HG03103 (cell line): ENCODE measurements at regions not wholly inside any gene's neighbourhood (a gene's known extent, or its start where the extent isn't known, plus 50 kb on each side); places are given as distances from the start of the nearest gene placed in this dataset.
"Not testable (repeated sequence)": the region's sequence is repeated elsewhere in the genome, so short reads cannot be mapped to it uniquely, and the experiment has no call there.

Experiments used
- ATAC-seq: cut with Tn5 transposase; IDR thresholded peaks from one replicate; pipeline ENCODE4 v1.9.1; 2021; ENCODE audit warnings: low read depth; ENCODE audit not compliant: unreplicated experiment

DNA sequence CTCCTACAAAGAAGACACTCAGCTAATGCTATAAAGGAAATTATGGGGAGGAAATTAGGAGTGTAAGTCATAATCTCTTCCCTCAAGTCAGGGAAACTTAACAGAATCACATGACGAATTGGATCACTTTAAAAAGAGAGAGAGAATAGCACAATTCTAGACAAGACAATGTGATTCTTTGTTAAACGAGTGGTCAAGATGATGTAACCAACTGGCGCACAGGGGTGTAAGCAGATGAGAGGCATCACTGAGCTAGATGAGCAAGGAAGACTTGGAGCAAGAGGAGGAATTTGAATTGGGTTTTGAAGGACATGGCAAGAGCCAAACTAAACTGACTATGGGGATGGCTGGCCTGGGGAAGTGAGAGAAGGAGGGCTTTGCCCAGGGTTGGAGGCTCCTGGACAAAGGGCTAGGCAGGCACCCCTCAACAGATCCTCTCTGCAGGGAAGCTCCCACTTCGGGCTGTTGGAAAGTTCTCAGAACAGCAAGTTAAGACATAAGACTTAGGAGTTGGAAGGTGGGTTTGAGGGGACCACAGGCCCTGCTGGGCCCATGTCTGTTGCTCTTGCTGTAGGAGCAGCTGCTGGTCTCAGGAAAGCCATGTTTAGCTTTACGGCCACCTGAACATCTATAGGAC is 123.9 kb upstream of the GRIK3 start:
- no peak for ATAC-seq

DNA sequence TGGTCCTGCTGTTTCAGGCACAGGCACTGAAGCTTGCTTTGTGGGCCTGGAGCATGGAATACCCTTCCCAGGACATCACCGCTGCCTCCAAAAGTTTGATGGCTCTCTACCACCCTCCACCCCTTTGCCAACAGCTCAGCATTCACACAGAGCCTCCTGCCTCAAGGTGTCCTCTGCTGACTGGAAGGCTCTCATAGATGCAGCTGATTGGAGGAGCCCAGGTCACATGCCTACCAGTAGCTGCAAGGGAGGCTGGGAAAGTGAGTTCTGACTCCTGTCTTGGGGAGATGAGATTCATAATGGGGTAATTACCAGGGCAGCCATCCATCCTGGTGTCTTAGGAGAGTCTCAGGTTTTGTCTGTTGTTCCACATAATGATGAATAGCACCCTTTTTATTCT is 124.8 kb upstream of the GRIK3 start:
- ATAC-seq: no peak

DNA sequence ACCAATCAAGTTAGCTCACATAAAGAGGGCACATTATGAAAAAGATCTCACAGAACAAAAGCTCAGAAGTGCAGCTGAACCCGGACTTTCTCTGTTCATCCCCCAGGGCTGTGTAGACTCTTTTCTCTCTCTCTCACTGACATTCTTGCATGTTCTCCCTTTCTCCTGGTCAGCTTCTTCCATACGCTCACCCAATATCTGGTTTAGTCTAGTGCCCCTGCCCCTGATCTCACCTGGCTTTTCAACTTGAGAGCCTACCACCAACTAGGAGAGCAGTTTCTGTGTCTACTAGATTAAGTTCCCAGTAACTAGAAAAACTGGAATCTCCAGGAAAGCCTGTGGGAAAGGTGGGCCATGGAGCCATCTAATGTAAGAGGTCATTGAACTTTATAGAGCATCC is 126.9 kb upstream of the GRIK3 start:
- ATAC-seq: no peak

DNA sequence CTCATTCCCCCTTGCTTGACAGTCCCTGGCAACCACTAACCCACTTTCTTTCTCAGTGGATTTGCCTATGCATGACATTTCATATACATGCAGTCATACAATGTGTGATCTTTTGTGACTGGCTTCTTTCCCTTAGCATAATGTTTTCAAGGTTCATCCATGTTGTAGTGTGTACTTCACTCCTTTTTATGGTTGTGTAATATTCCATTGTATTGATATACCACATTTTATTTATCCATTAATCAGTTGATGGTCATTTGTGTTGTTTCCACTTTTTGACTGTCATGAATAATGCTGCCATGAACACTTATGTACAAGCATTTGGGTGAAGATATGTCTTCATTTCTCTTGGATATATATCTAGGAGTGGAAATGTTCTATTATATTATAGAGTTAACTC is 127.7 kb upstream of the GRIK3 start:
- ATAC-seq: no peak

DNA sequence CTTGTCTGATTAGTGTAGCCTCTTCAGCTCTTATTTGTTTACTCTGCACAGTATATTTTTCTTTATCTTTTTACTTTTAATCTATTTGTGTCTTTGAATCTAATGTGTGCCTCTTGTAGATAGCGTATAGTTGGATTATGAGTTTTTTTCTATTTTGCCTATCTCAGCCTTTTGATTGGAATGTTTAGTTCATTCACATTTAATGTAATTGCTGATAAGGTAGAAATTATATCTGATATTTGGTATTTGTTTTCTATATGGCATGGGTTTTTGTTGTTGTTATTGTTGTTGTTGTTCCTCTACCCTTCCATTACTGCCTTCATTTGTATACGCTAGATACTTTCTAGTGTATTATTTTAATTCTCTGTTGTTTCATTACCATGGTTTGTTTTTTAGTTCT is 131.7 kb upstream of the GRIK3 start:
- ATAC-seq: no peak

DNA sequence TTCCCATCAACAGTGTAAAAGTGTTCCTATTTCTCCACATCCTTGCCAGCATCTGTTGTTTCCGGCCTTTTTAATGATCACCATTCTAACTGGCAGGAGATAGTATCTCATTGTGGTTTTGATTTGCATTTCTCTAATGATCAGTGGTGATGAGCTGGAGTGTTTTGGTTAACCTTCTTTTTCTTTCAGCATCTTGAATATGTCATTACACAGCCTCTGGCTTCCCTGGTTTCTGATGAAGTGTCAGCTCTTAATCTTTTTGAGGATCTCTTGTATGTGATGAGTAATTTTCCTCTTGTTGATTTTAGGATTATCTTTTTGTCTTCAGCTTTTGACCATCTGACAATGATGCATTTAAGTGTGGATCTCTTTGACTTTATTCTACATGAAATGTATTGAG is 133.2 kb upstream of the GRIK3 start:
- no peak for ATAC-seq

DNA sequence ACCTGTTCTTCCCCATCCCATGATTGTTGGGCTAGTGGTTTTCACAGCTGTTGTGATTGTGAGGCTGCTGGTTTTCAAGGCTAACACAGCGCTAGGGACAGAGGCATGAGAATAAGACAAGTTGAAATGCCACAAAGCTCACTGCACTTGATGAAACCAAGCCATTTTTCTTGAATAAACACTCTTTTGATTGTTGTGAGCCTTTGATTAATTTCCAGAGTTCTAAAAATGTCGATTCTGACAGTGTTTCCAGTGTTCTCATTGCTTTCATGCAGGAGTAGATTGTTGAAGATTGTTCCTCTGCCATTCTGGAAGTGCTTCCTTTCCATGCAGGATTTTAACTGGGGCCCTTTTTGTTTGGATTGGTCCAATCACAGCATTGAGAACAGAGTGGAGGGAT is 134.9 kb upstream of the GRIK3 start:
- no peak for ATAC-seq

DNA sequence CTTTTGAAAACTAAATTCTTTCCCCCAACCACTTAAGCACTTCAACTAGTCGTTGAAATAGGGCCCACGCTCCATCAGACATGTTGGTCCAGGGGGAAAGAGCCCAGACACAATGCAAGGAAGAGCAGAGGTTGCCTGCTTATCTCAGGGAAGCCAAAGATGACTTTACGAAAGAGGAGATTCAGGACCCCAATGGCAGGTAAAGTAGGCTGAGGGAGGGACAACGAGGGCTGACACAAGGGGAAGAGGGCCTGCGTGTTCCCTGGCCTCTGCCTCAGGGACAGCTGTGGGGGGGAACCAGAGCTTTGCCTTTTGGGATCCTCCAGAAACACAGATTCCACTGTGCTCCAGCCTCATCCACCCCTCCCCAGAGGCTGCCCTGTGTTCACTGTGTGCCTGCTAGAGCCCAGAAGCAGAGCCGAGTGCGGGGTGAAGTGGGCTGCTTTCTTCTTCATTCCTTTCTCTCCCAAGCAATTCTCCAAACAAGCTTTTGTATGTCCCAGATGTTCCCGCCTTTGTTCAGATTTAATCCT is 135.5 kb upstream of the GRIK3 start:
- ATAC-seq: no peak

DNA sequence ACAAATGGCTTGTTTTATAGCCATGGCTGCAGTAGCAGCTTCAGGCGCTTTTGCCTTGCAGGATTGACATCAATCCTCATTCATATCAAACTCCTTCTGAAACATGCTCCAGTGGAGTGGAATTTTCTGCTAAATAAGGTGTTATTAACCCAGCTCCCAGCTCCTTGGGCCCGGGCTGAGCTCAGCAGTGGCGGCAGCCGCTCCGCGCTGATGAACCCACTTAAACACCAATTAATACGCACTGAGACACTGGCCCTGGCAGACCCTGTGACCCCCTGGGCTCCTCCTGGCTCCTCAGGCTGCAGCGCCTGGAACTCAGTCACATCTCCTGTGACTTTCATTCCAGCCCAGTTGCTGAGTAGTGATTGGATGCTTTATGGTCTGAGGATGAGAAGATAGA is 137.4 kb upstream of the GRIK3 start:
- ATAC-seq: no peak

DNA sequence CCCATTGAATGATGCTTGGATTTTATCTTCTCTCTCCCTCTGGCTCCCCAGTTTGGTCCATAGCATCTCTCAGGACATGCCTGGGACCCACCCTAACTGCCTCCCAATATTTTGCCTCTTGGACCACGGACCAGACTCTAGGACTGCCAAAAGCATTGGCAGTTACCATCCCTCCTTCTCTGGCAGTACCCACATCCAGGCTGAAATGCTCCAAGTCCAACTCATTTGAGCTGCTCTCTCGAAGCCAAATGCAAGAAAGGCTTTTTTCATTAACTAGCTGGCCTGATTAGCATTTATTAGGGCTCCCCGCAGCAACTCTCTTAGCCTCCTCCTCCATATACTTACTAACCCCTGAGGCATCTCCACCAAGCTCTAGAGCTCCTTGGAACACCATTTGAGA is 140.0 kb upstream of the GRIK3 start:
- ATAC-seq: no peak

DNA sequence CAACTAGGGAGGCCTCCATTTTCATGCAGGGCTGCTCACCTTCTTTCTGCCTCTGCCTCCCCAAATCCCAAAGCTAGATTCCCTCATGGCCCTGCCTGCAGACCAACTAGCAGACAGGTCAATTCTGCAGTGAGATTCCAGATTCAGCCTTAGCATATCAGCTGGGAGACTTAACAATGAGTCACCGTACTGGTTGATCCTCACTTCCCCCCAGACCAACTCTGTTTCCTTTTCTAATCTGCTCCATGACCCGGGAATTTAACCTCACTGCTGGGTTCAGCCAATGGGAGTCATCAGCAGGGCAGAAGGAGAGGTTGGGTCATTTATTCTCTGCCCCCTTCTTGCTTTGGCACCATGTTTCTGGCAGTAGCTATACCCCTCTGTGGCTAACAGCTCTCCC is 140.6 kb upstream of the GRIK3 start:
- no peak for ATAC-seq

DNA sequence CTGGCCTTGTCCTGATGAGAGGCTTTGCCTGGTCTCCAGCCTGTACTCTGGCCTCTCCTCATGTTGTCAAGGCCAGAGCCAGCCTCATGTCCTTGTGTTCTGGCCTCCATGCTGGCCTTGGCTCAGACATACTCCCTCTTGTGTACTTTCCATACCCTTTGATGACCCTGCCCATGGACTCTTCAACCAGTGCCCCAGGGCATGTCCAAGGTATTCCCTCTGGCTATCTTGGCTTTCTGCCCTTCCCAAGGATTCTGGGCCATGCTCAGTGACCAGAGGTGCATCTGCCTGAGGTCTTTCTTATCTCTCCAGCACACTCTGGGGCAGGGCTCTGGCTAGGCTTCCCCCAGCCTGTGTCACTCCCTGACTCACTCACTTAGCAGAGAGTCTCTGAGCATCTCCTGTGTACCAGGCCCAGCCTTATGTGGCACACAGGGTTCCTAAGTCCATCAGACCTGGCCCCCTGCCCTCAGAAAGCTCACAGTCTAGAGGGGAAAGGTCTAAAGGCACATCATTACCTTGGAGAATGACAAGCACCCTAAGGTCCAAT is 141.4 kb upstream of the GRIK3 start:
- ATAC-seq: no peak

DNA sequence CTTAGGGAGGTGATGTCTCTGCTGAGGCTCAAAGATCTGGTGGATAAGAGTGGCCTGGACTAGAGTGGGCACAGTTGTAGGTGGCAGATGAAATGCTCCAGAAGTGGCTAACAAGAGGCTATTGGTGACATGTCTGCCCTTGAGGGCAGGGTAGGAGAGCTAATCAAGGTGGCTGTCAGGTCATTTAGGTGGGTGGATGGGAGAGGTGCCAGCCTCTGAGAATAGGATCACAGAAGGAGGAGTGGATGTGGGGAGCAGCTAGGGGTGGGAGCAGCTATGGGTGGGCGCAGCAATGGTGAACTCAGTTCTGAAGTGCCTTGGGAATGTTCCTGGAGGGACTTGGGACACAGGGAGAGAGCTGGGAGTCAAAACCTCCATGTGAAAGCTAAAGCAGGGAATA is 142.0 kb upstream of the GRIK3 start:
- no peak for ATAC-seq

DNA sequence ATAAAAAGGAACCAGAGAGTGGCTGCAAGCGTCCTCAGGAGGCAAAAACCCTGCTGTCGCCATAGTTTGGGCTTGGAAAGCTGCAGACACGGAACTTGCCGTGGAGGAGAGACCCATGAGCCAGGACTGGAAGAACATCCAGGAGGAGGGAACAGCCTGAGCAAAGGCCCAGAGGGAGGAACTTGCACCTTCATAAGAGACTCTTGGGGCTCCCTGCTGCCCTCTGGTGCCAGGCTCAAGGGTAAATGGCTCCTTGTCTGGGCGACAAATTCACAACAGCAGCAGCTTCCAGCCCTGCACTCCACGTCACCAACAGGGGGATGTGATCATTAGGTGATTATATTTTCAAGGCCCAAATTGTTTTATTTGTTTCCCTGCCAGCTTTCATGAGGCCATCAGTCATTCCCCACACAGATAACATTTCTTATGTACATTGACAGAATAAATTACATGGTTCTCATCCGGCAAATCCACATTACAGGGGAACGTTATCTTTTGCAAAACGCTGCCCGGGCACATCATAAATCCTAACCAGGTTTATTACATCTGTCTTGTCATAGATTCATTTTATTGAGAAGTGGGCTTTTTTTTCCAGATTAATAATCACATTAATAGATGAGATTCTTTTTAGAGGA is 143.0 kb upstream of the GRIK3 start:
- no peak for ATAC-seq

DNA sequence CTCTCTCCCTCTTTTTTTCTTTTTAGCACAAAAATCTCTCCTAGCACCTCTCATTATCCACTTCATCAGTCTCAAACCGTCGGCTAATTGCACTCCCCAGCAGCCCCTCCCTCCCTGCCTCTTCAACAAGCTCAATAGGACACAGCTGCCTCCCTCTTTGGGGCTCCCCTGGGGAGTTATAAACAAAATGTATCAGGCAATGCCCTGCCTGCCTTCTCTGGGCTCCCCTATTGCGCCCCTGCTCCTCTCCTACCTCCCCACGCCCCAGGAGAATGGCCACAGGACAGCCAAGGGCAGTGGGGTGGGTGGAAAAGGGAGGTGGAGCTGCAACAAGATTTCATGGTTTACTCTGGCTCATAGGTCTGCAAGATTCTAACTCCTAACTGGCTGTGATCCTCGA is 147.1 kb upstream of the GRIK3 start:
- ATAC-seq: no peak

DNA sequence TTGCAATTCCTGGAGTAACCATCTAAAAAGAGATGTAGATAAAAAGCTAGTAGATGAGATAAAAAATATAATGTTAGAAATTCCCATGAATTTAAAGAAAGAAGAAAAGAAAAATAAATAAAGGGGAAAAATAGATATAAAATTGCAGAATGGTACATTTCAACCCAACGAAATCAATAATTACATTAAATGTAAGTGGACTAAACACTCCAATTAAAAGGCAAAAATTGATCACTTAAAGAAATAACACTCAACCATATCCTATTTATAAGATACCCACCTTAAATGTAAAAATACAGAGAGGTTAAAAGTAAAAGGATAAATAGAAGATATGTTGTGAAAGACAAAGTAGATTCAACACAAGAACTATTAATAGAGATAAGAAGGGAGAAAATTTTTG is 150.5 kb upstream of the GRIK3 start:
- no peak for ATAC-seq

DNA sequence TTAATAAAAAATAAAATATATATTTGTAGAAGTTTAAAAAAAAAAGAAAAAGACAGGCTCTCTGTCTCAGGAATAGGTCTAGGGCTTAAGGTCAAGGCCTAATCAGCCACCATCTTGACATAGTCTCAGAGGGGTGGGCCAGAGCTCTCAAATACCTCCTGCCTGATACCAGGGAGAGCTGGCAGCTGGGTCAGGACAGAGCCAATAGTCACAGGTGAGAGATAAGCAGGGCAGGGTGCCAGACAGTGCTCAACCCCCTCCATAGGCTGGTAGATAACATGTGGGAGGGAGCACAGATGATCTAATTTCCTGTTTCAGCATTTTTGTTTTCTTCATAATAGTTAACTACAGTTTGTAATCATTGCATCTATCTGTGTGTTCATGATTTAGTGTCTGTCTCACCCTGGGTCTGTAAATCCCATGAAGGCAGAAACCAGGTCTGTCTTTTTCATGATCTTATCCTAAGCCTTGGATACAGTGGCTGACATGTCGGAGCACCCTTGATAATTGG is 152.0 kb upstream of the GRIK3 start:
- ATAC-seq: no peak

DNA sequence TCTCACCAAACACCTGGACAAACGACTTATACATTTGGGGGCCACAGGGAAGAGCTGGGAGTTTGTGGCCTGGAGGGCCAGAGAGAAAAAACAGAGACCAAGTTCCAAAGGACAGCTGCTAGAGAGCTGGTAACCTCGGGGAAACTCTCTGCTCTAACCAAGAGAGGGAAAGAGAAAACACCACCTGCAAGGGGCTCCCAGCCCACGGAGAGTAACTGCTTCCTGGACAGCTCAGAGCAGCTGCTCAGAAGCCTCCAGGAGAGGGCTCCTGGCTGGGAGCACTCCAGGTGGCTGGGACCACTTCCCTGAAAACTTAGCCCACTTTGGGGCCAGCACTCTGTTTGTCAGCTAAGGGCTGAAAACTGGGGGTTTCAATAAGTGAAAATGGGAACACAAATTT is 154.8 kb upstream of the GRIK3 start:
- no peak for ATAC-seq

DNA sequence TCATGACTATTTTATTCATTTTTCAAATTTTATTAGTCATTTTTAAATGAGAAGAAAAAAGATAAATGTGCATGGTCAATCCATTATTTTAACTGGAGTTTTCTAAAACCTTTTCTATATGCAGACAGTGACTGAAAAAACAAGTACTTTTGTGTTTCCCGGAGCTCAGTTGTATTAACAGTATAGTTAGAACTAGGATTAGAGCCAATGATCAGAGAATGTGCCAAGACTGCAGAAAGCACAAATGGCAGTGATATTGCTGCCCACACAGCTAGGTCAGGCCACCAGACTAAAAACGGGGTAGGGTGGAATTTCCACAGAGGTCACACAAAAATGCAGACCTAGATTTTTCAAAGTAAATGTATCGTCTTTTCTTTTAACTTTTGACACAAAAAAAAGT is 163.1 kb upstream of the GRIK3 start:
- ATAC-seq: no peak

DNA sequence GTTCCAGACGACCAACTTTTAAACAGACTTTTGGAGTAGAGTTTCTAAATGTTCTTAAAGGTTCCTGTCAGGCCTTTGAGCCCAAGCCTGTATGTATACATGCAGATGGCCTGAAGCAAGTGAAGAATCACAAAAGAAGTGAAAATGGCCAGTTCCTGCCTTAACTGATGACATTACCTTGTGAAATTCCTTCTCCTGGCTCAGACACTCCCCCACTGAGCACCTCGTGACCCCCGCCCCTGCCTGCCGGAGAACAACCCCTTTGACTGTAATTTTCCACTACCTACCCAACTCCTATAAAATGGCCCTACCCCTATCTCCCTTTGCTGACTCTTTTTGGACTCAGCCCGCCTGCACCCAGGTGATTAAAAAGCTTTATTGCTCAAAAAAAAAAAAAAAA is 180.0 kb upstream of the GRIK3 start:
- ATAC-seq: not testable (repeated sequence)

DNA sequence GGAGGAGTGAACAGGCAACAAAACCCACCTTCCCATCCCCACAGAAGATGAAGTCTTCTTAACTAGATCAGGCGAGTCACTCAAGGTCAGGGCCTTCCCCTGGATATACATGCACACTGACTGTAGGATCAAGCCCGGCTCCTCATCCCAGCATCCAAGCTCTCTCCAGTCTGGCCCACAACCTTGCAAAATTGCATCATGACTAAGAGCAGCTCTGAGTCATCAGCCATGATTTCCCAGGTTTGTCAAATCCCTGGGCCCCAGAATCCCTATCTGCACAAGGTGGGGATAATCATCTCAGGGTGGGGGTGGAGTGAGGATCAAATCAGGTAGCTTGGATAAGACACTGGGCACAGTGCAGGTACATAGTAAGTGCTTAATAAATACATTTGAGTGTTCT is 199.3 kb upstream of the GRIK3 start:
- no peak for ATAC-seq

DNA sequence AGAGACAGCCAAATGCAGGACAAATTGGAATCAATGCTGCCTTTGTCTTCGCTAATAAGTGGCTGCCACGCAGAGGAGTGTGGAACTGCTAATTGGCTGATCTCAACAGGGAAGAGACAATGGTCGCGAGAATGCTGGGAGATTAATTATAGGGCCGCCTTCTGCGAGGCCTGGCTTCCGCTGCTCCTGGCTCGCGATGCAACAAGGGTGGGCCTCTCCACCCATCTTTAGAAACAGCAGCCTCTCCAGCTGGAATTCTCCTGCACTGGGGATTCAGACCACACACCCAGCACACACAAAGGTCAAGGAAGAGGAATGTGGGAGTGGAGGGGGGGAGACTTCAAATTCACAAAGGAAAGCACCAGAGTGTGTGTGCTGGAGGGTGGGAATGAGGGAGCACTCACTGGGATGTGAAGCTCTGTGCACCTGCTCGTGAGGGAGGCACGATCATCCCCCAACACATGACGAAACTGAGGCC is 200.7 kb upstream of the GRIK3 start:
- ATAC-seq: no peak
